ENCODE measurements at regions not wholly inside any gene's neighbourhood (a gene's known extent, or its start where the extent isn't known, plus 50 kb on each side); places are given as distances from the start of the nearest gene placed in this dataset.

DNA sequence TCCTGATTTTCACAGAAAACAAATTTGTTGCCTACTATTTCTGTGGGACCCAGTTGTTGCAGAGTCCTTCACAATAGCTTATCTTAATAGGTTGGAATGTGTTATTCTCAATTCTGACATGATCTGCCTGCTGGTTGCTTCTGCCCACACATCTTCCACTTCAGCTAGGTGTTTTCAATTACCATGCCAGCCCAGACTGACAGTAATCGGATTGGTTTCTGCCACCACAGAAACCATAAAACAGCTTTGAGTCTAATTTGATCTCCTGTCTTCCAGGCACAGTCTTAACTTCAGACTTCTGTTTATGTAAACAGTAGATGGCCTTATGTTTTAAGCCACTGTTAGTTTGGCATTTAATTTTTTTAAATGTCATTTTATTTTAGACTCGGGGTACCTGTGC lies 248.2 kb upstream of the RBMS1 start:
- Mint-ChIP-seq H3K4me1 (no peaks in the 10 kb centered on the region), H3K36me3 (no peaks in the 10 kb centered on the region), H3K4me3 (no peak overlapping the region), H3K27ac (no peak overlapping the region), H3K27me3 (ENCODE audit: low read depth in 2 of 2) (peaks cover 6 to 20% of the 10 kb centered on the region in 2 donors), H3K9me3 (no peaks in the 10 kb centered on the region)
- TF ChIP-seq, protein P1, sequence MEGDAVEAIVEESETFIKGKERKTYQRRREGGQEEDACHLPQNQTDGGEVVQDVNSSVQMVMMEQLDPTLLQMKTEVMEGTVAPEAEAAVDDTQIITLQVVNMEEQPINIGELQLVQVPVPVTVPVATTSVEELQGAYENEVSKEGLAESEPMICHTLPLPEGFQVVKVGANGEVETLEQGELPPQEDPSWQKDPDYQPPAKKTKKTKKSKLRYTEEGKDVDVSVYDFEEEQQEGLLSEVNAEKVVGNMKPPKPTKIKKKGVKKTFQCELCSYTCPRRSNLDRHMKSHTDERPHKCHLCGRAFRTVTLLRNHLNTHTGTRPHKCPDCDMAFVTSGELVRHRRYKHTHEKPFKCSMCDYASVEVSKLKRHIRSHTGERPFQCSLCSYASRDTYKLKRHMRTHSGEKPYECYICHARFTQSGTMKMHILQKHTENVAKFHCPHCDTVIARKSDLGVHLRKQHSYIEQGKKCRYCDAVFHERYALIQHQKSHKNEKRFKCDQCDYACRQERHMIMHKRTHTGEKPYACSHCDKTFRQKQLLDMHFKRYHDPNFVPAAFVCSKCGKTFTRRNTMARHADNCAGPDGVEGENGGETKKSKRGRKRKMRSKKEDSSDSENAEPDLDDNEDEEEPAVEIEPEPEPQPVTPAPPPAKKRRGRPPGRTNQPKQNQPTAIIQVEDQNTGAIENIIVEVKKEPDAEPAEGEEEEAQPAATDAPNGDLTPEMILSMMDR (IDR thresholded peaks at IDR 0.05) = no peak
- intact Hi-C loops (cut with micrococcal nuclease) = no loop called here
- no peaks in the 10 kb centered on the region for H3K36me3 ChIP-seq (ENCODE audit: control insufficient read depth, insufficient read depth, low read length)
- no peak for ATAC-seq
- no peak overlapping the region for H3K4me3 ChIP-seq (ENCODE audit: low read length)
- 45% methylated on average over 2 of the region's 2 CpGs for WGBS (ENCODE audit: insufficient coverage)
- no peaks in the 10 kb centered on the region for H3K27me3 ChIP-seq (ENCODE audit: control insufficient read depth, insufficient read depth, low read length)
- H3K27ac ChIP-seq (ENCODE audit: low read length) = no peak overlapping the region
- no peaks in the 10 kb centered on the region for H3K9me3 ChIP-seq (ENCODE audit: control insufficient read depth, insufficient read depth, low read length)
- H3K4me1 ChIP-seq (ENCODE audit: control insufficient read depth, insufficient read depth, low read length) = no peaks in the 10 kb centered on the region
- no peak for DNase-seq

DNA sequence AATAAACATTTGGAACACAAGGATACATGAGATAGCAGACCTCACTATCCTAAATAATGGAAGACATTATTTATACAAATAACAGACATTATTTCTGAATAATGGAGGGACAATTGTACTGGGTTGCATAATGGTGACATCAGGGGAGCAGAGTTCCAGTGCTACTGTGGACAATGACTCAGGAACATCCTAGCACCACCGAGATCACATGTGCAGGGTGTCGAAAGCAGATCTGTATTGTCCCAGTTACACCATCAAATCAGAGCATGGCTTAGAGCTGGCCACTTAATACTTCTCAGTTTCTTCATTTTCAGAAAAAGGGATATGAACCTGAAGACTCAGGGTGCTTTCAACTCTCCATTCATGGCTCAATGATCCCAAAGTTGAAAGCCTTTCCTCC lies 249.1 kb upstream of the RBMS1 start:
- Mint-ChIP-seq H3K4me3 (no peak overlapping the region), H3K27ac (no peak overlapping the region), H3K4me1 (no peaks in the 10 kb centered on the region), H3K9me3 (no peaks in the 10 kb centered on the region), H3K27me3 (ENCODE audit: low read depth in 2 of 2) (peaks cover 6 to 20% of the 10 kb centered on the region in 2 donors), H3K36me3 (no peaks in the 10 kb centered on the region)
- DNase-seq (no peak), ATAC-seq (no peak)
- Histone ChIP-seq H3K4me1 (ENCODE audit: control insufficient read depth, insufficient read depth, low read length) (no peaks in the 10 kb centered on the region), H3K27me3 (ENCODE audit: control insufficient read depth, insufficient read depth, low read length) (no peaks in the 10 kb centered on the region), H3K27ac (ENCODE audit: low read length) (no peak overlapping the region), H3K4me3 (ENCODE audit: low read length) (no peak overlapping the region), H3K9me3 (ENCODE audit: control insufficient read depth, insufficient read depth, low read length) (no peaks in the 10 kb centered on the region), H3K36me3 (ENCODE audit: control insufficient read depth, insufficient read depth, low read length) (no peaks in the 10 kb centered on the region)
- 91% methylated on average over 2 of the region's 2 CpGs for WGBS (ENCODE audit: insufficient coverage)
- intact Hi-C loops (cut with micrococcal nuclease) = no loop called here
- TF ChIP-seq, protein P1 (IDR thresholded peaks at IDR 0.05) = no peak

DNA sequence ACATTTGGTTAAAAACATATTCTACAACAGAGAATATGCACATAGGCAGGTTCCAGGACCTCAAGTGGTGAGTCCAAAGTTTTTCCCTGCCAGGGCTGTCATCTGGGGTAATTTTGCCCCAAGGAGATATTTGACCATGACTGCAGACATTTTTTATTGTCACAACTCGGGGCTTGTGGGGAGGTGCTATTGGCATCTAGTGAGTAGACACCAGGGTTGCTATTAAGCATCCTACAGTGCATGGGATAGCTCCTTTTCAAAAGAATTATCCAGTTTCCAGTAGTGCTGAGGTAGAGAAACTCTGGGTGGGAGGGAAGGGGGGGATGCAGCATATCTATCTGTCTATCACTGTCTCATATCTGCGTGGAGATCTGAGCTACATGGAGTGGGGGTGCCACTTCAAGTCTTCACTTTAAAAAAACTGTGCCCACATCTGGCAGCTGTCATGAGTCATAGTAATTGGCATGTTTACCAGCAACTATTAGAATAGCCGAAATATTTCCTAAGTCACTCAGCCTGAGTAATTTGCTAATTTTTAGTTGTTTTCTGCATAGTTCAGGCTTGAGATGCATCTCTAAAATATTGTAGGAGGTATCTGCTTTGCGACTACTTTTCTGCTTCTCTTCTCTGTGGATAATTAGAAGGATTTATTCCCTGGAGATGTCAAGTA lies 254.0 kb upstream of the RBMS1 start:
- Mint-ChIP-seq H3K27ac (no peak overlapping the region), H3K36me3 (no peaks in the 10 kb centered on the region), H3K4me1 (no peaks in the 10 kb centered on the region), H3K27me3 (ENCODE audit: low read depth in 2 of 2) (peaks cover 6% of the 10 kb centered on the region in 2 donors), H3K9me3 (no peaks in the 10 kb centered on the region), H3K4me3 (no peak overlapping the region)
- no peaks in the 10 kb centered on the region for H3K27me3 ChIP-seq (ENCODE audit: control insufficient read depth, insufficient read depth, low read length)
- intact Hi-C loops (cut with micrococcal nuclease) = no loop called here
- WGBS (ENCODE audit: insufficient coverage) = 86% methylated on average over 3 of the region's 4 CpGs
- TF ChIP-seq, protein P1 (IDR thresholded peaks at IDR 0.05) = no peak
- no peak overlapping the region for H3K4me3 ChIP-seq (ENCODE audit: low read length)
- no peaks in the 10 kb centered on the region for H3K36me3 ChIP-seq (ENCODE audit: control insufficient read depth, insufficient read depth, low read length)
- no peaks in the 10 kb centered on the region for H3K4me1 ChIP-seq (ENCODE audit: control insufficient read depth, insufficient read depth, low read length)
- ATAC-seq (no peak), DNase-seq (no peak)
- no peak overlapping the region for H3K27ac ChIP-seq (ENCODE audit: low read length)
- H3K9me3 ChIP-seq (ENCODE audit: control insufficient read depth, insufficient read depth, low read length) = no peaks in the 10 kb centered on the region

DNA sequence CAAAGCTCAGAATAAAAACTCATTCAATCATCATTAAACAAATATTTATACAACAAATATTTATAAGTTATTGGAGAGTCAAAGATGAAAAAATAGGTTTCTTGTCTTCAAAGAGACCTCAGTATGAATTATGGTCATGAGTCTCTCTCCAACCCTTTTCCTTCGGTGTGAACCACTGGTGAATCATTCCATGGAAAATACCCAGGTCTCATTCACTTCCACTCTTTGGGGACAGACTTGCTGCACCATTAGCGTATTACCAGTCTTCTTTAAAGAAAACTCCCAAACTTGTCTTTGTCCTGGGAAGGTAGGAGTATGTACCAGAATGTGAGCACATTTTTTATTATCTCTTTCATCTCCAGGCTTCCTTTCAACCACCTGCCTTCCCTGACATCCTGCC lies 257.4 kb upstream of the RBMS1 start:
- no peaks in the 10 kb centered on the region for H3K27me3 ChIP-seq (ENCODE audit: control insufficient read depth, insufficient read depth, low read length)
- no peaks in the 10 kb centered on the region for H3K36me3 ChIP-seq (ENCODE audit: control insufficient read depth, insufficient read depth, low read length)

More for the DNA sequence above, 257.4 kb upstream of the RBMS1 start:
- H3K4me1 Mint-ChIP-seq = no peaks in the 10 kb centered on the region
- ATAC-seq (no peak), DNase-seq (no peak)
- H3K9me3 ChIP-seq (ENCODE audit: control insufficient read depth, insufficient read depth, low read length) = no peaks in the 10 kb centered on the region
- H3K27ac ChIP-seq (ENCODE audit: low read length) = no peak overlapping the region
- H3K36me3 Mint-ChIP-seq = no peaks in the 10 kb centered on the region
- TF ChIP-seq, protein P1 (IDR thresholded peaks at IDR 0.05) = no peak
- H3K4me1 ChIP-seq (ENCODE audit: control insufficient read depth, insufficient read depth, low read length) = no peaks in the 10 kb centered on the region
- H3K27me3 Mint-ChIP-seq (ENCODE audit: low read depth in 2 of 2) = peaks cover 0 to 6% of the 10 kb centered on the region in 2 donors
- no peak overlapping the region for H3K4me3 Mint-ChIP-seq
- H3K9me3 Mint-ChIP-seq = peaks cover 0 to 3% of the 10 kb centered on the region in 2 donors
- H3K4me3 ChIP-seq (ENCODE audit: low read length) = no peak overlapping the region
- WGBS (ENCODE audit: insufficient coverage) = 86% methylated on average over 1 of the region's 2 CpGs
- H3K27ac Mint-ChIP-seq = no peak overlapping the region
- intact Hi-C loops (cut with micrococcal nuclease) = no loop called here

Measured in natural killer cell (primary cell).